BE2C (cell line): ENCODE measurements at regions not wholly inside any gene's neighbourhood (a gene's known extent, or its start where the extent isn't known, plus 50 kb on each side); places are given as distances from the start of the nearest gene placed in this dataset.

ENCODE experiments used
- DNase-seq: peaks from one replicate; pipeline ENCODE4 v3.0.0-alpha.2; 2020
- H3K27me3 ChIP-seq: fragments of 250-450 bp; sonication (Bioruptor Pico); 2 replicates; pipeline ENCODE4 v1.5.1; 2020; ENCODE audit warnings: mild to moderate bottlenecking
- H3K36me3 ChIP-seq: fragments of 250-450 bp; sonication (Bioruptor Pico); 2 replicates; pipeline ENCODE4 v1.5.1; 2020; ENCODE audit warnings: mild to moderate bottlenecking
- H3K4me1 ChIP-seq: fragments of 250-450 bp; sonication (Bioruptor Pico); 2 replicates; pipeline ENCODE4 v1.5.1; 2020
- H3K4me3 ChIP-seq: 2 replicates; pipeline ENCODE4 v1.5.1; 2011; ENCODE audit warnings: low read depth, low read length
- H3K9me3 ChIP-seq: fragments of 250-450 bp; sonication (Bioruptor Pico); 2 replicates; pipeline ENCODE4 v1.5.1; 2020
- CTCF ChIP-seq: IDR thresholded peaks from 2 replicates; pipeline ENCODE4 v1.5.1; 2012; ENCODE audit warnings: mild to moderate bottlenecking, low read depth, low read length

- Histone ChIP-seq H3K27me3 (no peaks in the 10 kb centered on the region), H3K4me1 (no peaks in the 10 kb centered on the region), H3K9me3 (no peaks in the 10 kb centered on the region), H3K4me3 (no peak overlapping the region), H3K36me3 (no peaks in the 10 kb centered on the region)
- no peak for TF ChIP-seq CTCF
- no peak for DNase-seq
These were observed 233.7 kb upstream of the ADAMTS9 start for GRCh38 chr3:64921281-64922065.

GRCh38 chr3:64919934-64920333 is 232.1 kb upstream of the ADAMTS9 start:
- no peak for TF ChIP-seq CTCF
- DNase-seq, result no peak
- H3K4me3 ChIP-seq, result no peak overlapping the region
- H3K36me3 ChIP-seq, result no peaks in the 10 kb centered on the region
- no peaks in the 10 kb centered on the region for H3K4me1 ChIP-seq
- no peaks in the 10 kb centered on the region for H3K27me3 ChIP-seq
- H3K9me3 ChIP-seq, result no peaks in the 10 kb centered on the region

- DNase-seq, result no peak
- Histone ChIP-seq H3K27me3 (no peaks in the 10 kb centered on the region), H3K4me3 (no peak overlapping the region), H3K9me3 (no peaks in the 10 kb centered on the region), H3K4me1 (no peaks in the 10 kb centered on the region), H3K36me3 (no peaks in the 10 kb centered on the region)
- TF ChIP-seq CTCF, result no peak
These were observed 231.2 kb upstream of the ADAMTS9 start for GRCh38 chr3:64918989-64919388.

- H3K9me3 ChIP-seq, result no peaks in the 10 kb centered on the region
- H3K4me1 ChIP-seq, result no peaks in the 10 kb centered on the region
- H3K36me3 ChIP-seq, result no peaks in the 10 kb centered on the region
- no peak for DNase-seq
- TF ChIP-seq CTCF, result no peak
- no peak overlapping the region for H3K4me3 ChIP-seq
- H3K27me3 ChIP-seq, result no peaks in the 10 kb centered on the region
These were observed 230.2 kb upstream of the ADAMTS9 start for GRCh38 chr3:64917914-64918453.

GRCh38 chr3:64916937-64917336 is 229.1 kb upstream of the ADAMTS9 start:
- Histone ChIP-seq H3K36me3 (no peaks in the 10 kb centered on the region), H3K9me3 (no peaks in the 10 kb centered on the region), H3K4me3 (no peak overlapping the region), H3K4me1 (no peaks in the 10 kb centered on the region), H3K27me3 (no peaks in the 10 kb centered on the region)
- no peak for DNase-seq
- TF ChIP-seq CTCF, result no peak

- no peaks in the 10 kb centered on the region for H3K9me3 ChIP-seq
- TF ChIP-seq CTCF, result no peak
- no peaks in the 10 kb centered on the region for H3K27me3 ChIP-seq
- no peaks in the 10 kb centered on the region for H3K4me1 ChIP-seq
- no peak overlapping the region for H3K4me3 ChIP-seq
- no peaks in the 10 kb centered on the region for H3K36me3 ChIP-seq
- DNase-seq, result no peak
These were observed 228.5 kb upstream of the ADAMTS9 start for GRCh38 chr3:64916192-64916798.
